H1 (cell line): ENCODE measurements at regions not wholly inside any gene's neighbourhood (a gene's known extent, or its start where the extent isn't known, plus 50 kb on each side); places are given as distances from the start of the nearest gene placed in this dataset.
A peak's percentile ranks its signal among the peaks of the same experiment; 100 is the strongest.

Experiments
- CTCF ChIA-PET: fragments of 300-600 bp; sonication (Branson Sonifier 250); formaldehyde crosslinking; loops from one replicate; lab custom pipeline; 2021; ENCODE audit not compliant: partially characterized antibody; lab: Charles Lee
- POLR2A ChIA-PET: fragments of 300-600 bp; sonication (Branson Sonifier 250); formaldehyde crosslinking; loops from one replicate; lab custom pipeline; 2021; ENCODE audit warnings: inconsistent platforms; ENCODE audit not compliant: partially characterized antibody; lab: Charles Lee
- DNase-seq, 2 experiments: peaks; one replicate each; pipeline versions ENCODE4 v3.0.0 to v3.0.0-alpha.2; 2010 to 2022; ENCODE audit warnings: low spot score in 2 of 2, low read depth in 1 of 2, mixed read lengths in 1 of 2
- FAIRE-seq: peaks from 2 replicates; lab custom pipeline; 2011; peaks lifted over from hg19 to GRCh38; lab: Jason Lieb, UNC
- H2AFZ ChIP-seq: 2 replicates; pipeline ENCODE4 v1.8.1; 2012; ENCODE audit warnings: low read length, inconsistent platforms
- H2AK5ac ChIP-seq: 2 replicates; pipeline ENCODE4 v1.6.1; 2013; ENCODE audit warnings: low read depth, low read length
- H2BK120ac ChIP-seq: replicated peaks from 2 replicates; pipeline ENCODE3; 2013; ENCODE audit warnings: low read depth, low read length, inconsistent platforms
- H2BK12ac ChIP-seq: 2 replicates; pipeline ENCODE4 v1.6.1; 2013; ENCODE audit warnings: low read depth, low read length
- H2BK15ac ChIP-seq: 2 replicates; pipeline ENCODE4 v1.6.1; 2013; ENCODE audit warnings: low read length
- H2BK20ac ChIP-seq: 2 replicates; pipeline ENCODE4 v1.6.1; 2013; ENCODE audit warnings: low read length
- H2BK5ac ChIP-seq: 2 replicates; pipeline ENCODE4 v1.6.1; 2013; ENCODE audit warnings: low read depth, low read length
- H3K14ac ChIP-seq: 2 replicates; pipeline ENCODE4 v1.6.1; 2013; ENCODE audit warnings: inconsistent platforms; ENCODE audit not compliant: insufficient read length
- H3K18ac ChIP-seq: 2 replicates; pipeline ENCODE4 v1.6.1; 2013; ENCODE audit warnings: low read length; ENCODE audit errors: extremely low read depth
- H3K23ac ChIP-seq: 2 replicates; pipeline ENCODE4 v1.6.1; 2013; ENCODE audit warnings: inconsistent platforms; ENCODE audit not compliant: insufficient read length
- H3K23me2 ChIP-seq: 2 replicates; pipeline ENCODE4 v1.6.1; 2013; ENCODE audit warnings: low read depth, low read length
- H3K27ac ChIP-seq: 2 replicates; pipeline ENCODE4 v1.6.1; 2011; ENCODE audit warnings: low read depth, low read length, inconsistent platforms
- H3K27me3 ChIP-seq, 4 experiments: replicated peaks in 1 of 4; 1 replicate in 1 of 4; 2 replicates in 3 of 4; pipeline versions ENCODE4 v1.6.1 to v1.8.1; 2011 to 2013; ENCODE audit warnings: low read length in 3 of 4, mild to moderate bottlenecking in 3 of 4, inconsistent platforms in 2 of 4, mixed read lengths in 2 of 4, moderate library complexity in 1 of 4; ENCODE audit not compliant: control insufficient read depth in 3 of 4, insufficient read depth in 3 of 4; ENCODE audit errors: extremely low read depth in 1 of 4
- H3K36me3 ChIP-seq, 4 experiments: 2 replicates each; pipeline versions ENCODE4 v1.6.1 to v1.8.1; 2011 to 2013; ENCODE audit warnings: mild to moderate bottlenecking in 4 of 4, low read length in 3 of 4, moderate library complexity in 2 of 4, control low read depth in 1 of 4, inconsistent platforms in 1 of 4; ENCODE audit not compliant: insufficient read depth in 4 of 4, control insufficient read depth in 2 of 4
- H3K4ac ChIP-seq: replicated peaks from 2 replicates; pipeline ENCODE3; 2013; ENCODE audit warnings: low read length, low read depth, mixed read lengths, inconsistent platforms; ENCODE audit not compliant: insufficient read length
- H3K4me1 ChIP-seq, 4 experiments: replicated peaks in 1 of 4; 1 replicate in 1 of 4; 2 replicates in 3 of 4; pipeline versions ENCODE4 v1.6.1 to v1.8.1; 2011 to 2013; ENCODE audit warnings: low read length in 3 of 4, inconsistent platforms in 2 of 4, mixed read lengths in 1 of 4; ENCODE audit not compliant: insufficient read depth in 4 of 4, control insufficient read depth in 3 of 4
- H3K4me2 ChIP-seq, 2 experiments: 2 replicates each; pipeline versions ENCODE4 v1.6.1 to v1.8.1; 2011 to 2013; ENCODE audit warnings: low read depth in 2 of 2, low read length in 2 of 2, control low read depth in 1 of 2, inconsistent platforms in 1 of 2, mild to moderate bottlenecking in 1 of 2; ENCODE audit not compliant: insufficient read depth in 1 of 2
- H3K4me3 ChIP-seq, 4 experiments: fragments of 200-600, 300-600 bp in 1 of 4; sonication (generic), shearing (Covaris generic), sonication (Bioruptor Twin) in 1 of 4; 2 replicates each; pipeline versions ENCODE4 v1.5.1 to v1.8.1; 2011 to 2016; ENCODE audit warnings: low read length in 4 of 4, low read depth in 3 of 4, control low read depth in 2 of 4, inconsistent platforms in 2 of 4, mild to moderate bottlenecking in 2 of 4, mixed read lengths in 1 of 4, moderate library complexity in 1 of 4; ENCODE audit not compliant: insufficient read depth in 2 of 4; ENCODE audit errors: extremely low read depth in 1 of 4
- H3K56ac ChIP-seq: replicated peaks from 2 replicates; pipeline ENCODE3; 2013; ENCODE audit warnings: low read depth, mild to moderate bottlenecking, mixed read lengths, low read length, inconsistent platforms; ENCODE audit not compliant: insufficient read length
- H3K79me1 ChIP-seq: 2 replicates; pipeline ENCODE4 v1.6.1; 2013; ENCODE audit warnings: low read depth, low read length, control low read depth
- H3K79me2 ChIP-seq, 2 experiments: 2 replicates each; pipeline versions ENCODE4 v1.6.1 to v1.8.1; 2012 to 2013; ENCODE audit warnings: low read length in 2 of 2, mild to moderate bottlenecking in 2 of 2, inconsistent platforms in 1 of 2; ENCODE audit not compliant: insufficient read depth in 2 of 2, control insufficient read depth in 1 of 2
- H3K9ac ChIP-seq, 4 experiments: replicated peaks in 1 of 4; 1 replicate in 1 of 4; 2 replicates in 3 of 4; pipeline versions ENCODE4 v1.6.1 to v1.8.1; 2011 to 2013; ENCODE audit warnings: low read depth in 3 of 4, low read length in 3 of 4, control low read depth in 2 of 4, mild to moderate bottlenecking in 2 of 4, moderate library complexity in 2 of 4, inconsistent platforms in 1 of 4; ENCODE audit errors: extremely low read depth in 1 of 4
- H3K9me3 ChIP-seq, 2 experiments: 2 replicates each; pipeline versions ENCODE4 v1.6.1 to v1.8.1; 2012 to 2013; ENCODE audit warnings: mild to moderate bottlenecking in 2 of 2, moderate library complexity in 2 of 2, control low read depth in 1 of 2, inconsistent platforms in 1 of 2, low read depth in 1 of 2, low read length in 1 of 2, mixed read lengths in 1 of 2; ENCODE audit not compliant: insufficient read depth in 2 of 2
- H4K20me1 ChIP-seq, 2 experiments: replicated peaks in 1 of 2; 2 replicates each; pipeline versions ENCODE3 to v1.8.1; 2011 to 2013; ENCODE audit warnings: inconsistent platforms in 2 of 2, low read length in 2 of 2, mild to moderate bottlenecking in 1 of 2; ENCODE audit not compliant: insufficient read depth in 2 of 2, control insufficient read depth in 1 of 2
- H4K5ac ChIP-seq: 2 replicates; pipeline ENCODE4 v1.6.1; 2013; ENCODE audit warnings: low read length, low read depth, mixed read lengths, inconsistent platforms; ENCODE audit not compliant: insufficient read length
- H4K8ac ChIP-seq: 2 replicates; pipeline ENCODE4 v1.8.0; 2013; ENCODE audit warnings: mild to moderate bottlenecking, moderate library complexity, low read length, inconsistent platforms; ENCODE audit not compliant: insufficient read depth; ENCODE audit errors: extremely low read depth
- H4K91ac ChIP-seq: replicated peaks from 2 replicates; pipeline ENCODE3; 2013; ENCODE audit warnings: low read length, mixed read lengths, inconsistent platforms; ENCODE audit not compliant: insufficient read length
- CHD2 ChIP-seq: IDR thresholded peaks from 2 replicates; pipeline ENCODE4 v1.6.1; 2012; ENCODE audit warnings: low read length, improper control_type of control experiment
- FOSL1 ChIP-seq: IDR thresholded peaks from 2 replicates; pipeline ENCODE4 v1.6.1; 2011; ENCODE audit warnings: mild to moderate bottlenecking, low read depth, low read length, moderate library complexity; ENCODE audit not compliant: insufficient read depth
- SUZ12 ChIP-seq: fragments of 200-600 bp; sonication (generic); IDR thresholded peaks from 2 replicates; pipeline ENCODE4 v1.6.1; 2012; ENCODE audit warnings: mild to moderate bottlenecking, inconsistent platforms, low read length, moderate library complexity, mixed read lengths
- TAF7 ChIP-seq: optimal IDR thresholded peaks from 2 replicates; pipeline ENCODE3; 2011; ENCODE audit warnings: low read depth, mild to moderate bottlenecking, inconsistent platforms, low read length, moderate library complexity, borderline replicate concordance
- WGBS, 2 experiments: shearing (Covaris generic) in 1 of 2; methylation state at CpG; one replicate each; pipeline versions ENCODE4 v1.1.6 to v1.1.7; 2013 to 2015; ENCODE audit warnings: low lambda C conversion rate in 2 of 2, mixed read lengths in 2 of 2, inconsistent platforms in 1 of 2, low coverage in 1 of 2, missing lambda C conversion rate in 1 of 2; ENCODE audit not compliant: insufficient replicate concordance in 2 of 2, insufficient coverage in 1 of 2, insufficient read length in 1 of 2; ENCODE audit errors: extremely low coverage in 1 of 2, missing lambda C conversion rate in 1 of 2; 5-methylcytosine and 5-hydroxymethylcytosine counted together

GRCh38 chr18:44048435-44048834, 632.3 kb upstream of the SETBP1 start:
- Histone ChIP-seq H2AK5ac (peak overlapping the region; percentile 84; the same call in 1 of the 2 replicates), H3K79me1 (no peaks in the 10 kb centered on the region), H4K91ac (no peak overlapping the region), H3K23me2 (no peaks in the 10 kb centered on the region), H3K9me3 (no peaks in the 10 kb centered on the region; a peak in 1 of 4 replicates), H3K23ac (no peak overlapping the region), H3K4me1 (peaks cover 0 to 15% (median 5%) of the 10 kb centered on the region in 4 experiments; a peak in 4 of 7 replicates), H2BK15ac (no peak overlapping the region), H3K4me3 (no peak overlapping the region)
- FAIRE-seq = no peak
- no peak for DNase-seq
- 93% methylated on average over 3 of the region's 3 CpGs; no CpG with 5 or more reads in 1 of the 2 experiments for WGBS, 2 experiments
- TF ChIP-seq FOSL1 (no peak), CHD2 (no peak), TAF7 (no peak), SUZ12 (no peak)
- TF ChIP-seq, all 59 proteins: peak for 0
- Histone ChIP-seq H3K9ac (no peak overlapping the region), H2AFZ (no peak overlapping the region), H3K27ac (no peak overlapping the region), H4K5ac (no peak overlapping the region), H2BK12ac (no peak overlapping the region), H3K56ac (no peak overlapping the region), H2BK5ac (no peak overlapping the region), H3K36me3 (no peaks in the 10 kb centered on the region), H3K14ac (no peak overlapping the region), H4K20me1 (no peaks in the 10 kb centered on the region), H3K18ac (no peak overlapping the region), H4K8ac (no peak overlapping the region), H3K79me2 (no peaks in the 10 kb centered on the region), H3K27me3 (no peaks in the 10 kb centered on the region), H3K4ac (no peak overlapping the region), H2BK20ac (no peak overlapping the region), H3K4me2 (no peak overlapping the region), H2BK120ac (no peak overlapping the region)
- CTCF ChIA-PET = no interaction called here
- POLR2A ChIA-PET = no interaction called here
